IMR-90 (cell line): ENCODE measurements at regions not wholly inside any gene's neighbourhood (a gene's known extent, or its start where the extent isn't known, plus 50 kb on each side); places are given as distances from the start of the nearest gene placed in this dataset.

Experiments used
- ATAC-seq: fragments of 200-7000 bp; cut with Tn5 transposase; 2 replicates; pipeline ENCODE4 v1.9.1; 2020; ENCODE audit warnings: low read depth, mild to moderate bottlenecking, moderate library complexity
- BruUV-seq: library from RNA; stranded (reverse); fragments of 400-500 nt; replicated peaks from 2 replicates; lab custom pipeline; 2021; lab: Mats Ljungman, UMichigan
- CTCF ChIA-PET: fragments of 300-600 bp; formaldehyde crosslinking; extraction: SDS; loops from one replicate; lab custom pipeline; 2021; ENCODE audit warnings: antibody characterized with exemption; lab: Yijun Ruan, JAX
- POLR2A ChIA-PET: fragments of 300-600 bp; sonication (Branson Sonifier 250); formaldehyde crosslinking; loops from one replicate; lab custom pipeline; 2022; ENCODE audit warnings: antibody characterized with exemption; ENCODE audit not compliant: unreplicated experiment; lab: Charles Lee
- DNase-seq: peaks from one replicate; pipeline ENCODE4 v3.0.0; 2013
- H2AFZ ChIP-seq: replicated peaks from 2 replicates; pipeline ENCODE3; 2013; ENCODE audit warnings: low read length, mild to moderate bottlenecking; ENCODE audit not compliant: poor library complexity
- H2AK5ac ChIP-seq: 2 replicates; pipeline ENCODE4 v1.6.1; 2013; ENCODE audit warnings: low read depth, low read length, inconsistent platforms
- H2AK9ac ChIP-seq: replicated peaks from 2 replicates; pipeline ENCODE3; 2013; ENCODE audit warnings: mild to moderate bottlenecking, low read depth, low read length, moderate library complexity; ENCODE audit not compliant: poor library complexity
- H2BK120ac ChIP-seq: 2 replicates; pipeline ENCODE4 v1.6.1; 2013; ENCODE audit warnings: low read depth, low read length, inconsistent platforms
- H2BK15ac ChIP-seq: 3 replicates; pipeline ENCODE4 v1.6.1; 2013; ENCODE audit warnings: low read depth, low read length, inconsistent platforms
- H2BK20ac ChIP-seq: 2 replicates; pipeline ENCODE4 v1.6.1; 2013; ENCODE audit warnings: low read depth, mild to moderate bottlenecking, inconsistent platforms, low read length, moderate library complexity
- H2BK5ac ChIP-seq: 2 replicates; pipeline ENCODE4 v1.6.1; 2013; ENCODE audit warnings: mild to moderate bottlenecking, low read depth, low read length, inconsistent platforms; ENCODE audit not compliant: poor library complexity, severe bottlenecking
- H3K14ac ChIP-seq: replicated peaks from 2 replicates; pipeline ENCODE4 v1.6.1; 2013; ENCODE audit warnings: low read depth, low read length, inconsistent platforms
- H3K18ac ChIP-seq: 2 replicates; pipeline ENCODE4 v1.6.1; 2013; ENCODE audit warnings: low read depth, low read length, control low read depth
- H3K23ac ChIP-seq: 2 replicates; pipeline ENCODE4 v1.6.1; 2013; ENCODE audit warnings: low read depth, low read length, inconsistent platforms
- H3K27ac ChIP-seq: 2 replicates; pipeline ENCODE4 v1.5.1; 2013; ENCODE audit warnings: mild to moderate bottlenecking, control low read depth, low read length; ENCODE audit not compliant: insufficient read depth
- H3K27me3 ChIP-seq: 2 replicates; pipeline ENCODE4 v1.6.1; 2013; ENCODE audit warnings: low read length; ENCODE audit not compliant: control insufficient read depth, insufficient read depth
- H3K36me3 ChIP-seq: 2 replicates; pipeline ENCODE4 v1.6.1; 2013; ENCODE audit warnings: low read length, mixed read lengths; ENCODE audit not compliant: control insufficient read depth, insufficient read depth
- H3K4ac ChIP-seq: 2 replicates; pipeline ENCODE4 v1.6.1; 2013; ENCODE audit warnings: low read depth, low read length, inconsistent platforms
- H3K4me1 ChIP-seq: 2 replicates; pipeline ENCODE4 v1.6.1; 2013; ENCODE audit warnings: low read length, mixed read lengths; ENCODE audit not compliant: control insufficient read depth, insufficient read depth
- H3K4me2 ChIP-seq: 2 replicates; pipeline ENCODE4 v1.6.1; 2013; ENCODE audit warnings: low read depth, mild to moderate bottlenecking, control low read depth, low read length, moderate library complexity
- H3K4me3 ChIP-seq: 2 replicates; pipeline ENCODE4 v1.5.1; 2013; ENCODE audit warnings: low read depth, mild to moderate bottlenecking, control low read depth, low read length, moderate library complexity; ENCODE audit not compliant: insufficient read depth
- H3K56ac ChIP-seq: 2 replicates; pipeline ENCODE4 v1.6.1; 2013; ENCODE audit warnings: low read length, inconsistent platforms; ENCODE audit not compliant: insufficient read depth; ENCODE audit errors: extremely low read depth
- H3K79me1 ChIP-seq, 2 experiments: 2 replicates each; pipeline ENCODE4 v1.6.1; 2013; ENCODE audit warnings: low read length in 2 of 2, inconsistent platforms in 1 of 2, low read depth in 1 of 2
- H3K9ac ChIP-seq: 2 replicates; pipeline ENCODE4 v1.6.1; 2013; ENCODE audit warnings: low read depth, low read length, control low read depth
- H3K9me1 ChIP-seq: 2 replicates; pipeline ENCODE4 v1.6.1; 2013; ENCODE audit warnings: low read length, inconsistent platforms; ENCODE audit not compliant: insufficient read depth
- H3K9me3 ChIP-seq: 2 replicates; pipeline ENCODE4 v1.6.1; 2013; ENCODE audit warnings: low read length; ENCODE audit not compliant: control insufficient read depth, insufficient read depth
- H4K20me1 ChIP-seq: 2 replicates; pipeline ENCODE4 v1.6.1; 2013; ENCODE audit warnings: low read length, inconsistent platforms; ENCODE audit not compliant: insufficient read depth
- H4K5ac ChIP-seq: 2 replicates; pipeline ENCODE4 v1.6.1; 2013; ENCODE audit warnings: mild to moderate bottlenecking, low read depth, low read length, control low read depth
- H4K8ac ChIP-seq, 2 experiments: 2 replicates each; pipeline ENCODE4 v1.6.1; 2013; ENCODE audit warnings: low read depth in 2 of 2, low read length in 2 of 2, control low read depth in 1 of 2, inconsistent platforms in 1 of 2
- H4K91ac ChIP-seq: 2 replicates; pipeline ENCODE4 v1.6.1; 2013; ENCODE audit warnings: low read depth, low read length, inconsistent platforms; ENCODE audit not compliant: insufficient read depth
- BHLHE40 ChIP-seq: fragments of 150-350 bp; IDR thresholded peaks from 2 replicates; pipeline ENCODE4 v1.6.1; 2016; ENCODE audit warnings: mild to moderate bottlenecking, low read depth, low read length
- CEBPB ChIP-seq: IDR thresholded peaks from 2 replicates; pipeline ENCODE4 v1.6.1; 2012; ENCODE audit warnings: low read depth, low read length, improper control_type of control experiment
- CHD1 ChIP-seq: IDR thresholded peaks from 2 replicates; pipeline ENCODE4 v1.6.1; 2012; ENCODE audit warnings: low read depth, low read length, improper control_type of control experiment
- CTCF ChIP-seq: conservative IDR thresholded peaks from 2 replicates; pipeline ENCODE4 v1.5.1; 2012; ENCODE audit warnings: mild to moderate bottlenecking, low read depth, low read length, improper control_type of control experiment
- ELK1 ChIP-seq: fragments of 150-350 bp; IDR thresholded peaks from 2 replicates; pipeline ENCODE4 v1.6.1; 2016; ENCODE audit warnings: low read depth, mild to moderate bottlenecking, low read length, moderate library complexity, borderline replicate concordance
- FOS ChIP-seq: fragments of 150-350 bp; IDR thresholded peaks from 2 replicates; pipeline ENCODE4 v1.6.1; 2016; ENCODE audit warnings: low read depth, low read length
- MAFK ChIP-seq: IDR thresholded peaks from 2 replicates; pipeline ENCODE4 v1.6.1; 2012; ENCODE audit warnings: low read depth, low read length, improper control_type of control experiment
- MAZ ChIP-seq: IDR thresholded peaks from 2 replicates; pipeline ENCODE4 v1.6.1; 2012; ENCODE audit warnings: low read depth, mild to moderate bottlenecking, low read length, improper control_type of control experiment, moderate library complexity, borderline replicate concordance
- MXI1 ChIP-seq: IDR thresholded peaks from 2 replicates; pipeline ENCODE4 v1.6.1; 2012; ENCODE audit warnings: low read depth, mild to moderate bottlenecking, low read length, moderate library complexity, borderline replicate concordance
- NFE2L2 ChIP-seq: fragments of 150-350 bp; IDR thresholded peaks from 2 replicates; pipeline ENCODE4 v1.6.1; 2016; ENCODE audit warnings: low read depth, mild to moderate bottlenecking, low read length
- POLR2A ChIP-seq: IDR thresholded peaks from 2 replicates; pipeline ENCODE4 v1.6.1; 2012; ENCODE audit warnings: mild to moderate bottlenecking, low read depth, low read length
- RAD21 ChIP-seq: IDR thresholded peaks from 2 replicates; pipeline ENCODE4 v1.6.1; 2012; ENCODE audit warnings: low read length, improper control_type of control experiment
- RCOR1 ChIP-seq: IDR thresholded peaks from 2 replicates; pipeline ENCODE4 v1.6.1; 2012; ENCODE audit warnings: mild to moderate bottlenecking, low read length, improper control_type of control experiment; ENCODE audit not compliant: insufficient replicate concordance
- RFX5 ChIP-seq: IDR thresholded peaks from 2 replicates; pipeline ENCODE4 v1.8.0; 2012; ENCODE audit warnings: low read depth, mild to moderate bottlenecking, low read length, moderate library complexity
- SMC3 ChIP-seq: fragments of 150-350 bp; IDR thresholded peaks from 2 replicates; pipeline ENCODE4 v1.6.1; 2016; ENCODE audit warnings: low read depth, mild to moderate bottlenecking, antibody characterized with exemption, low read length, moderate library complexity
- USF2 ChIP-seq: fragments of 150-350 bp; IDR thresholded peaks from 2 replicates; pipeline ENCODE4 v1.6.1; 2017; ENCODE audit warnings: mild to moderate bottlenecking, antibody characterized with exemption, low read length, low read depth
- WGBS, 2 experiments: methylation state at CpG; one replicate each; pipeline versions ENCODE4 v1.1.5 to v1.1.7; 2013; ENCODE audit warnings: missing lambda C conversion rate in 2 of 2; ENCODE audit not compliant: insufficient read length in 1 of 2; ENCODE audit errors: extremely low coverage in 2 of 2; 5-methylcytosine and 5-hydroxymethylcytosine counted together
- dilution Hi-C: fragments of 300-500 bp; cut with HindIII; formaldehyde crosslinking; loops from one replicate; pipeline ENCODE4 v1.14.3; 2018; ENCODE audit warnings: low sequenced_read_pairs; ENCODE audit not compliant: unreplicated experiment
- in situ Hi-C: fragments of 300-500 bp; cut with MboI; formaldehyde crosslinking; loops from 3 replicates; pipeline ENCODE4 v1.14.3; 2019; ENCODE audit warnings: low sequenced_read_pairs, inconsistent platforms, mixed read lengths
- intact Hi-C: fragments of 100-400 bp; cut with micrococcal nuclease; formaldehyde crosslinking; loops from 2 replicates; pipeline ENCODE4 v1.10.0; 2022

- TF ChIP-seq ELK1 (no peak), NFE2L2 (no peak), CTCF (no peak), RAD21 (no peak), CHD1 (no peak), FOS (no peak), MAFK (no peak), BHLHE40 (no peak), MXI1 (no peak), SMC3 (no peak), MAZ (no peak), RFX5 (no peak), POLR2A (no peak), RCOR1 (no peak), USF2 (no peak), CEBPB (no peak)
- DNase-seq (no peak), ATAC-seq (no peak)
- Histone ChIP-seq H2BK120ac (no peak overlapping the region), H3K27me3 (no peaks in the 10 kb centered on the region), H4K91ac (no peak overlapping the region), H3K23ac (no peak overlapping the region), H3K4me1 (no peaks in the 10 kb centered on the region), H4K8ac (no peak overlapping the region), H2AFZ (no peak overlapping the region), H3K14ac (no peak overlapping the region), H4K20me1 (no peaks in the 10 kb centered on the region), H3K36me3 (no peaks in the 10 kb centered on the region), H3K9me3 (no peaks in the 10 kb centered on the region), H3K18ac (no peak overlapping the region), H3K9me1 (no peaks in the 10 kb centered on the region), H2BK20ac (no peak overlapping the region), H2BK15ac (no peak overlapping the region), H3K79me1 (no peaks in the 10 kb centered on the region), H2AK9ac (no peak overlapping the region), H3K4me2 (no peak overlapping the region), H3K9ac (no peak overlapping the region), H4K5ac (no peak overlapping the region), H2AK5ac (no peak overlapping the region), H3K4ac (no peak overlapping the region), H3K4me3 (no peak overlapping the region), H2BK5ac (no peak overlapping the region), H3K56ac (no peak overlapping the region), H3K27ac (no peak overlapping the region)
- no CpG with 5 or more reads among the region's 2 CpGs for WGBS, 2 experiments
- ChIA-PET CTCF (no interaction called here), POLR2A (no interaction called here)
- intact Hi-C loops (no loop called here), dilution Hi-C loops (no loop called here), in situ Hi-C loops (no loop called here)
- no TSS peak for BruUV-seq
Measured at GRCh38 chr16:80002261-80002660, 401.7 kb upstream of the MAF start.
